K562 (cell line): ENCODE measurements at regions not wholly inside any gene's neighbourhood (a gene's known extent, or its start where the extent isn't known, plus 50 kb on each side); places are given as distances from the start of the nearest gene placed in this dataset.

Experiments used
- ATAC-seq: fragments of 200-7000 bp; cut with Tn5 transposase; 3 replicates; pipeline ENCODE4 v1.9.1; 2020; ENCODE audit warnings: moderate library complexity
- BruUV-seq: library from RNA; stranded (reverse); fragments of 400-500 nt; replicated peaks from 2 replicates; lab custom pipeline; 2021; lab: Mats Ljungman, UMichigan
- CTCF ChIA-PET: fragments of 300-600 bp; formaldehyde crosslinking; extraction: SDS; loops from one replicate; lab custom pipeline; 2021; ENCODE audit warnings: low intra/inter-chr PET ratio; lab: Yijun Ruan, JAX
- POLR2A ChIA-PET: fragments of 300-600, 350-650 bp; sonication (Branson Sonifier 250); formaldehyde crosslinking; extraction: SDS; loops from one replicate; lab custom pipeline; 2021; ENCODE audit warnings: antibody characterized with exemption, inconsistent platforms; lab: Yijun Ruan, JAX
- DNase-seq, 4 experiments: peaks; one replicate each; pipeline versions ENCODE4 v3.0.0 to v3.0.0-alpha.2; 2011 to 2018; ENCODE audit warnings: low spot score in 3 of 4, mixed read lengths in 3 of 4; ENCODE audit errors: extremely low read depth in 1 of 4
- FAIRE-seq: peaks from 2 replicates; lab custom pipeline; 2011; peaks lifted over from hg19 to GRCh38; lab: Jason Lieb, UNC
- H2AFZ ChIP-seq: 2 replicates; pipeline ENCODE4 v1.6.0; 2011; ENCODE audit warnings: low read depth, low read length, control low read depth, inconsistent platforms
- H3K27ac ChIP-seq: fragments of 200-600 bp; 3 replicates; pipeline ENCODE4 v1.8.0; 2011; ENCODE audit warnings: low read depth, mild to moderate bottlenecking, control low read depth, inconsistent platforms, low read length, moderate library complexity, mixed read lengths; ENCODE audit errors: extremely low read depth
- H3K27me3 ChIP-seq, 2 experiments: fragments of 300-600 bp in 1 of 2; 2 replicates in 1 of 2; 3 replicates in 1 of 2; pipeline versions ENCODE4 v1.6.0 to v1.8.0; 2011; ENCODE audit warnings: inconsistent platforms in 2 of 2, low read length in 2 of 2, mild to moderate bottlenecking in 1 of 2, mixed read lengths in 1 of 2, moderate library complexity in 1 of 2; ENCODE audit not compliant: control insufficient read depth in 2 of 2, insufficient read depth in 2 of 2
- H3K36me3 ChIP-seq: fragments of 300-600 bp; 3 replicates; pipeline ENCODE4 v1.8.0; 2011; ENCODE audit warnings: mild to moderate bottlenecking, low read length, inconsistent platforms; ENCODE audit not compliant: control insufficient read depth, insufficient read depth
- H3K4me1 ChIP-seq, 2 experiments: fragments of 200-600 bp in 1 of 2; replicated peaks in 1 of 2; 2 replicates in 1 of 2; 3 replicates in 1 of 2; pipeline versions ENCODE4 v1.5.1 to v1.8.0; 2011; ENCODE audit warnings: inconsistent platforms in 2 of 2, low read length in 2 of 2, mild to moderate bottlenecking in 1 of 2, mixed read lengths in 1 of 2, moderate library complexity in 1 of 2; ENCODE audit not compliant: control insufficient read depth in 2 of 2, insufficient read depth in 2 of 2
- H3K4me2 ChIP-seq: 2 replicates; pipeline ENCODE4 v1.6.1; 2011; ENCODE audit warnings: low read length, control low read depth, inconsistent platforms, mixed read lengths; ENCODE audit not compliant: insufficient read depth
- H3K4me3 ChIP-seq: fragments of 200-600 bp; sonication (generic), shearing (Covaris generic); 2 replicates; pipeline ENCODE4 v1.5.1; 2016; ENCODE audit warnings: control low read depth, inconsistent platforms
- H3K79me2 ChIP-seq: fragments of 200-600 bp; 3 replicates; pipeline ENCODE4 v1.8.0; 2011; ENCODE audit warnings: low read length, inconsistent platforms; ENCODE audit not compliant: control insufficient read depth, insufficient read depth
- H3K9ac ChIP-seq, 2 experiments: 2 replicates each; pipeline versions ENCODE4 v1.6.0 to v1.6.1; 2011; ENCODE audit warnings: low read depth in 2 of 2, low read length in 2 of 2, control low read depth in 1 of 2, inconsistent platforms in 1 of 2, mild to moderate bottlenecking in 1 of 2, mixed read lengths in 1 of 2; ENCODE audit not compliant: insufficient read depth in 1 of 2
- H3K9me1 ChIP-seq: one replicate; pipeline ENCODE4 v1.6.0; 2011; ENCODE audit warnings: inconsistent platforms, mild to moderate bottlenecking, low read length, moderate library complexity; ENCODE audit not compliant: control insufficient read depth, insufficient read depth
- H3K9me3 ChIP-seq: replicated peaks from 2 replicates; pipeline ENCODE4 v1.5.1; 2011; ENCODE audit warnings: low read depth, low read length, inconsistent platforms; ENCODE audit not compliant: control insufficient read depth, insufficient read depth
- H4K20me1 ChIP-seq: replicated peaks from 2 replicates; pipeline ENCODE4 v1.6.1; 2011; ENCODE audit warnings: low read length, inconsistent platforms, mixed read lengths; ENCODE audit not compliant: control insufficient read depth, insufficient read depth
- ATF3 ChIP-seq, 2 experiments: fragments of 450-650 bp in 1 of 2; sonication (generic) in 1 of 2; formaldehyde crosslinking in 1 of 2; IDR thresholded peaks in 1 of 2; conservative IDR thresholded peaks in 1 of 2; 2 replicates each; pipeline versions ENCODE4 v1.6.1 to v1.8.1; 2016 to 2023; ENCODE audit warnings: mild to moderate bottlenecking in 2 of 2, moderate library complexity in 2 of 2, inconsistent platforms in 1 of 2, missing genetic modification reagents in 1 of 2
- CBFA2T3 ChIP-seq: fragments of 450-650 bp; IDR thresholded peaks from 2 replicates; pipeline ENCODE4 v1.6.1; 2017
- CEBPZ ChIP-seq: fragments of 150-350 bp; IDR thresholded peaks from 2 replicates; pipeline ENCODE4 v1.6.1; 2014; ENCODE audit warnings: low read depth, mild to moderate bottlenecking, low read length, borderline replicate concordance
- GTF2B ChIP-seq: IDR thresholded peaks from 2 replicates; pipeline ENCODE4 v1.6.1; 2011; ENCODE audit not compliant: insufficient read length; ENCODE audit errors: extremely low read depth
- KAT8 ChIP-seq: fragments of 450-650 bp; IDR thresholded peaks from 2 replicates; pipeline ENCODE4 v1.6.1; 2016; ENCODE audit warnings: low read depth, mild to moderate bottlenecking
- STAT5A ChIP-seq: IDR thresholded peaks from 2 replicates; pipeline ENCODE4 v1.6.1; 2012; ENCODE audit warnings: low read length, inconsistent platforms, borderline replicate concordance
- TEAD1 ChIP-seq, 2 experiments: fragments of 450-650 bp in 1 of 2; sonication (generic) in 1 of 2; formaldehyde crosslinking; IDR thresholded peaks; 2 replicates each; pipeline versions ENCODE4 v1.4.0 to v1.8.0; 2020 to 2022; ENCODE audit warnings: mild to moderate bottlenecking in 2 of 2, missing genetic modification reagents in 1 of 2
- ZNF143 ChIP-seq: sonication (generic); formaldehyde crosslinking; IDR thresholded peaks from 2 replicates; pipeline ENCODE4 v1.9.0; 2022; ENCODE audit warnings: mild to moderate bottlenecking, missing genetic modification reagents
- ZNF146 ChIP-seq: IDR thresholded peaks from one replicate; pipeline ENCODE4 v1.6.1; 2018; ENCODE audit warnings: missing compliant biosample characterization; ENCODE audit not compliant: unreplicated experiment
- ZNF274 ChIP-seq: IDR thresholded peaks from 2 replicates; pipeline ENCODE4 v1.6.1; 2011; ENCODE audit warnings: low read depth, mild to moderate bottlenecking, low read length, moderate library complexity, borderline replicate concordance
- ZNF316 ChIP-seq: fragments of 450-650 bp; IDR thresholded peaks from 2 replicates; pipeline ENCODE4 v1.6.1; 2016
- ZNF778 ChIP-seq: fragments of 450-650 bp; formaldehyde crosslinking; IDR thresholded peaks from 2 replicates; pipeline ENCODE4 v1.4.0; 2020; ENCODE audit warnings: mild to moderate bottlenecking, moderate library complexity
- WGBS: fragments of 100-300 bp; shearing (Covaris generic); methylation state at CpG from one replicate; pipeline ENCODE4 v1.1.6; 2016; ENCODE audit warnings: low coverage, mixed read lengths; ENCODE audit not compliant: insufficient coverage; ENCODE audit errors: missing lambda C conversion rate; 5-methylcytosine and 5-hydroxymethylcytosine counted together
- in situ Hi-C: fragments of 300-500 bp; cut with MboI; formaldehyde crosslinking; loops from 4 replicates; pipeline ENCODE4 v1.15.0; 2018; ENCODE audit warnings: inconsistent platforms, mixed read lengths
- intact Hi-C: fragments of 100-400 bp; cut with micrococcal nuclease; formaldehyde crosslinking; loops from 2 replicates; pipeline ENCODE4 v1.14.2; 2022

GRCh38 chr12:58295268-58295667, 353.9 kb downstream of the ATP23 start:
- no peaks in the 10 kb centered on the region for H3K79me2 ChIP-seq
- FAIRE-seq: no peak
- H3K4me1 ChIP-seq: no peaks in the 10 kb centered on the region
- intact Hi-C loops (no loop called here), in situ Hi-C loops (no loop called here)
- 0% methylated on average over 1 of the region's 1 CpG for WGBS
- BruUV-seq: no TSS peak
- H3K27ac ChIP-seq: no peak overlapping the region
- H3K9ac ChIP-seq: no peak overlapping the region
- H3K27me3 ChIP-seq: no peaks in the 10 kb centered on the region
- H3K4me3 ChIP-seq: no peak overlapping the region
- no peak overlapping the region for H2AFZ ChIP-seq
- H3K9me1 ChIP-seq: no peaks in the 10 kb centered on the region
- no peaks in the 10 kb centered on the region for H4K20me1 ChIP-seq
- TF ChIP-seq CEBPZ (no peak), ZNF316 (peak; percentile 22; the same call in 1 of the 2 replicates)
- ChIA-PET CTCF (no interaction called here), POLR2A (no interaction called here)
- H3K4me2 ChIP-seq: no peak overlapping the region
- ATAC-seq: no peak
- H3K36me3 ChIP-seq: no peaks in the 10 kb centered on the region
- no peak for DNase-seq
- H3K9me3 ChIP-seq: no peaks in the 10 kb centered on the region

- H3K36me3 ChIP-seq: no peaks in the 10 kb centered on the region
- no peaks in the 10 kb centered on the region for H3K27me3 ChIP-seq
- H3K4me2 ChIP-seq: no peak overlapping the region
- CTCF ChIA-PET: no interaction called here
- BruUV-seq: no TSS peak
- no peak for DNase-seq
- no peak overlapping the region for H2AFZ ChIP-seq
- in situ Hi-C loops: no loop called here
- no peak for ATAC-seq
- intact Hi-C loops: no loop called here
- POLR2A ChIA-PET: no interaction called here
- H3K9ac ChIP-seq: no peak overlapping the region
- H3K27ac ChIP-seq: no peak overlapping the region
- no peaks in the 10 kb centered on the region for H3K4me1 ChIP-seq
- no peak overlapping the region for H3K4me3 ChIP-seq
- no peaks in the 10 kb centered on the region for H4K20me1 ChIP-seq
- WGBS: 1% methylated on average over 4 of the region's 4 CpGs
- no peak for FAIRE-seq
- no peaks in the 10 kb centered on the region for H3K9me3 ChIP-seq
- H3K79me2 ChIP-seq: no peaks in the 10 kb centered on the region
- no peaks in the 10 kb centered on the region for H3K9me1 ChIP-seq
- no peak for TF ChIP-seq ZNF146 (CRISPR knock-in tag)
- no peak for TF ChIP-seq ATF3 (IDR thresholded peaks at IDR 0.05)
- TF ChIP-seq ATF3 (CRISPR knock-in tag; conservative IDR thresholded peaks at IDR 0.05): no peak
- TF ChIP-seq ZNF778: no peak
- TF ChIP-seq STAT5A: no peak
- TF ChIP-seq GTF2B: no peak
- TF ChIP-seq CBFA2T3: no peak
- no peak for TF ChIP-seq ZNF274
- TF ChIP-seq TEAD1 (CRISPR knock-in tag; IDR thresholded peaks at IDR 0.05): no peak
- no peak for TF ChIP-seq KAT8
- TF ChIP-seq ZNF143 (CRISPR knock-in tag): no peak
Observed at GRCh38 chr12:58296863-58297262, 355.5 kb downstream of the ATP23 start.
